GM19467 (cell line): ENCODE measurements at regions not wholly inside any gene's neighbourhood (a gene's known extent, or its start where the extent isn't known, plus 50 kb on each side); places are given as distances from the start of the nearest gene placed in this dataset.

ENCODE experiments used
- ATAC-seq: cut with Tn5 transposase; IDR thresholded peaks from one replicate; pipeline ENCODE4 v1.9.1; 2021; ENCODE audit warnings: mild to moderate bottlenecking, moderate library complexity; ENCODE audit not compliant: unreplicated experiment

GRCh38 chr6:19312241-19312978, 524.8 kb upstream of the ID4 start:
- ATAC-seq: no peak

DNA sequence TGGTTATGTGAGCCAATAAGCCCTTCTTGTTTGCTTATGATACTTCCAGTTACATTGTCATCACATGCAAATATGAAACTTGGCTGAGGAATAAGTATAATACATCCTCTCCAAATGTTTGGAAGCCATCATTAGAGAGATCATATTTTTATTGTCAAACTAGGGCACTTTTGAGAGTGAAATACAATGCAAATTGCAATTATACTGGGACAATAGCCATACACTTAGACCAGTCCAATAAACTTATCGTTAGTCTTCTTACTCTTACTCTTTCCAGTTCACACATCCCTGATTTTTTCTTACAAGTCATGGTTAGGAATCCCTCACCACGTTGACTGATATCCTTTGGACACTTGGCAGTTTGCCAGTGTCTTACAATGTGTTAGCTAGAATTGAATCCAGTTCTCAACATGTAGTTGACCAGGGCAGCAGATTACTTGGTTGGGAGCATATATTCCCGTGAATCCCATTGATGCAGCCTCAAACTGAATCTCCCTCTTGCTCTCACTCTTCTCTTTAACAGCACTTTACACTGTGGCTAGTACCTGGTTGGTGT, 519.7 kb upstream of the ID4 start:
- ATAC-seq: no peak

GRCh38 chr6:19319005-19319404, 518.2 kb upstream of the ID4 start:
- ATAC-seq: no peak

DNA sequence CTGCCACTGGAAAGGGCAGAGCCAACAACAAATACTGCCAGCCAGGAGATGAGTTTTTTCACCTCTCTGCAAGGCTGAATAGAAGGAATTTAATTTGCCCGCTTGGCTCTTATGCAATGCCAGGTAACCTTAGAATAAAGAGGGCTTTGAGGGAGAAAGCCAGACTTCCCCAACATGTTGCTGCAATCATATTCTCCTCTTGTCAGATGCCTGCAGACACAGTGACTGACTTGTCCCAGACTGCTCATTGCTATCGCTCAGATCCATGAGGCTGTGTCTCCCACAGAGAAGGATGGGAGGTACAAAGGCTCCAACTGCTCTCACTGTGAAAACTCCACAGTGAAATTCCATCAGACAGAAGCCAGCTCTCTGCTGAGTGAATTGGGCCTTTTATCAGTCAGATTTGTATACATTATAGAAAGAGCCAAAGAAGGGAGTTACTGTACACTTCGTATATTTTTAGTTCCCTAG, 517.0 kb upstream of the ID4 start:
- no peak for ATAC-seq

GRCh38 chr6:19322691-19323485, 514.3 kb upstream of the ID4 start:
- no peak for ATAC-seq

GRCh38 chr6:19324376-19324775, 512.8 kb upstream of the ID4 start:
- no peak for ATAC-seq

- ATAC-seq: no peak
These were observed 511.8 kb upstream of the ID4 start for GRCh38 chr6:19325335-19325789.

- ATAC-seq: no peak
These were observed 509.9 kb upstream of the ID4 start for GRCh38 chr6:19327241-19327640.

DNA sequence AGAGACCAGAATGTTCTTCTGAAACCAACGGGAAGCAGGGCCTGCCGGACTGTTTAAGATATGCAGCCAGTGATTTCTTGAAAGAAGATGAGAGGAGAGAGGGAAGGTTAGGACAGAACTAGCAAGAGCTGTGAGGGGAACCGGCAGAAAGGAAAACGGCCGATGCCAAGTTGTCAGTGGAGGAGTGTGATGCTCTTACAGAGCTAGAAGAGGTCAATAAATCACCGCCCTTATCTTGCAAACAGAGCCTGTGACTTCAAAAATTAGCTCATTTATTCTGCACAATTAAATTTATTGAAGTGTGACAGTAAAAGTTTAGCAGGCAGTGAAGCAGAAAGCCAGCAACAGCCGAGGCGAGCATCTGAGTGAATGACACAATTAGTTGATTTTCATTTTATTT, 509.5 kb upstream of the ID4 start:
- ATAC-seq: no peak

DNA sequence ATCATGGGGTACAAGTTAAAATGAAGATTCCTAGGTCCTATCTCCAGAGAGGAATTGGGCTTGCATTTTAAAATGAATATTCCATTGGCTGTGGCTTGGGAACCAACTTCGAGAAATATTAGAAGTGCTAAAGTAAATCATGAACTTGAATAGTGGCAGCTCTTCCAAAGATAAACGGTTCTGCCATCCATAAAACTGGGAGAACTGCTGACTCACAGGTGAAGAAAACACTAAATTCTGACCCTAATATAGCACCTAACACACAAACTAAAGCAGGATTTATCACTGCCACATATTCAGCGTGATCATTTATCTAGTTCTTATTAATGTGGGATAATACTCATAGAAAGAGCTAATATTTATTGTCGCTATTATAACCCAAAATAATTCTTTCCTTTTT, 508.1 kb upstream of the ID4 start:
- ATAC-seq: no peak

GRCh38 chr6:19331089-19331488, 506.1 kb upstream of the ID4 start:
- ATAC-seq: no peak

- ATAC-seq: no peak
These were observed 504.2 kb upstream of the ID4 start for GRCh38 chr6:19332806-19333460.

- ATAC-seq: no peak
These were observed 503.2 kb upstream of the ID4 start for GRCh38 chr6:19333936-19334335.

- ATAC-seq: no peak
These were observed 500.6 kb upstream of the ID4 start for GRCh38 chr6:19336579-19336978.

- ATAC-seq: no peak
These were observed 500.1 kb upstream of the ID4 start for GRCh38 chr6:19337101-19337500.

DNA sequence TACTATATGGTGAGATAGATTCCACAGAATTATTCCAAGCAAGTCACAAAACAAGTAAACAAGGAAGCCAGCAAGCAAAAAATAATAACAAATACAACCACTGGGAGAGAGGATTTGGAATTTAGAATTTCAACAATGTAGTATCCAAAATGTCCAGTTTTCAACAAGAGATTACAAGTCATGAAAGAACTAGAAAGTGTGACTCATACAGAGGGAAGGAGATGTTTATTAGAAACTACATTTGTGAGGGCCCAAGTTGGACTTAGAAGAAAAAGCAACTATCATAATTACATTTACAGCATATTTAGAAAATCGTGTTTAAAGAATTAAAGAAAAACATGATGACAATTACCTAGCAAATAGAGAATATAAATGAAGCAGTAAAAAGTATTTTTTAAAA, 494.6 kb upstream of the ID4 start:
- ATAC-seq: no peak

DNA sequence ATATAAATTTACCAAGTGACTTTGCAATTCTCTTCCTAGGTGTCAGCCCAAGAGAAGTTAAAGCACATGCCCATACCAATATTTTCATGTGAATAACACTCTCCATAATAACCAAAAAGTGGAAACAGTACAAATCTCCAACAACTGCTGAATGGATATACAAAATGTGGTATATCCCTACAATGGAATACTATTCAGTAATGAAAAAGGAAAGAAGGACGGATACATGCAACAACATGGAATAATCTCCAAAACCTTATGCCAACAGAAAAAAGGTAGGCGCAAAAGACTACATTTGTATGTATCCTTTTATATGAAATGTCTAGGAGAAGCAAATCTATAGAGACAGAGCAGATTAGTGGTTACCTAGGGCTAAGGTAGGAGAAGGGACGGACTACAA, 487.7 kb upstream of the ID4 start:
- no peak for ATAC-seq

DNA sequence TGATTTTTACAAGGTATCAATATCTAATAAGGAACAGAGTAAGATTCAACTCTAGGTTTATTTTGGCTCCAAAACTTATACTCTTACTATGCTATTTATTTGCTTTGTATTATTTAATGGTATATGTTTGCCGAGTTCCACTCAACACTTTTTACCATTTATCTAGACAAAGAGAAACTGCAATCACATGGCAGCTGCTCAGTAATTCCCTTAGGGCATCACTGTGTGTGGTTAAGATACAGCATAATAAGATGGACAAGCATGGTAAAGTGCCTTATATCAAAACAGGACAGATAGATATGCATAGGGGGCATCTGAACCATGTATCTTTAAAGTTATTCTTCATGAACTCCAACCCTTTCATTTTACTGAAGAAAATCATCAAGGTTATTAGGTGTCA, 483.0 kb upstream of the ID4 start:
- no peak for ATAC-seq

DNA sequence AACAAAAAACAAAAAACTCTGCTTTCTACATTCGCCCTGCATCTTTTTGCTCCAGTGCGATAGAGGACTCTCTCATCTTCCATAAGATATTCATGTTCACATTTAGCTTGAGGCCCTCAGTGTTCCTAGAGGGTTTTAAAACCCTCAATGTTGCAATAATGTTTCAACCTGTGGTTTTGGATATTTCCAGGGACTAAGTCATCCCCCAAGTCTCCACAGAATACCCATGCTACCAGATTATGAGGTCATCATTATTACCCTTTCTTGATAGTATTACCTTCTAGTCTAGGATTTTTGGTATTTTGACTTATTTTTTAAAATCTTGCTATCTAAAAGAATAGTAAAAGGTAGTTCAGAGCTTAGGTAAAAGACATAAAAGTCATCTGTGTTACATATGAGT, 480.5 kb upstream of the ID4 start:
- no peak for ATAC-seq

DNA sequence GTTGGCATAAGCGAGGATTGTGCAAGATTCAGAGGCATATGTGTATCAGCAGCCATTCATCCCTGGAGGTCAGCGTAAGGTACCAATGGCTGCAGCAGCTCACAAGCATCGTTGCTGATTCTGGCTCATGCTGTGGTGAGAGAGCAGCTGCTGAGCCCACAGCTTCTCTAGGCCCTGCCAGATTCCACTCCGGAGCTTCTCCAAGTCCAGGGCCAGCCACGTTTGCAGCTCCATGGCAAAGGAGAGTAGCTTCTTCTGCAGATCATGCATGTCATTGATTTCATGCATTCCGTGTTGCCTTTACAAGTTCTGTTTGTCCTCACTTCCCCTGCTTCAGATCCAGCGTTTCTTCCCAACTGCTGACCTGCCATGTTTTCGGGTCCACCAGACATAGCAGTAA, 474.8 kb upstream of the ID4 start:
- no peak for ATAC-seq

DNA sequence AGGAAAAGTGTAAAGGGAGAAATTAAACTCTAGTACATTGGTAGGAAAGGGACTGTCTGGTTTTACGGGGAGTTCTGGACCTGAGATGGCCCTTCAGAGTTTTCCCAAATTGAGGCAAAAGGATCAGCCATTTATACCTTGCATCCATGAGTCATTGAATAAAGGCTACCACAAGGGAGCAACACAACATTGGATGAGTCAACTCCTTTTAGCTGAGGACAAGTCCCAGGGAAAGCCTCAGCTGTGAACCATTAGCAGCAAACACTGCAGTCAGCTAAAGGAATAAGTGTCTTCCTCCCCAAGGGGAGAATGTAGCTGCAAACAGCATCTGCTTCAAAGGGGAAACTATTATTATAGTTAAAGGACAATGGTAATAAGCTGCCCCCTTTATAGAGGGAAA, 468.7 kb upstream of the ID4 start:
- no peak for ATAC-seq
